UCSD-AML1 (cell line): ENCODE measurements at regions not wholly inside any gene's neighbourhood (a gene's known extent, or its start where the extent isn't known, plus 50 kb on each side); places are given as distances from the start of the nearest gene placed in this dataset.
"Not testable (repeated sequence)": the region's sequence is repeated elsewhere in the genome, so short reads cannot be mapped to it uniquely, and the experiment has no call there.

Source experiments
- DNase-seq: peaks from one replicate; lab custom pipeline; 2025; ENCODE audit not compliant: unreplicated experiment; lab: John Stamatoyannopoulos, UW

- DNase-seq = no peak
These were observed 325.8 kb downstream of the ANTXR2 start for GRCh38 chr4:79747252-79747651.

DNA sequence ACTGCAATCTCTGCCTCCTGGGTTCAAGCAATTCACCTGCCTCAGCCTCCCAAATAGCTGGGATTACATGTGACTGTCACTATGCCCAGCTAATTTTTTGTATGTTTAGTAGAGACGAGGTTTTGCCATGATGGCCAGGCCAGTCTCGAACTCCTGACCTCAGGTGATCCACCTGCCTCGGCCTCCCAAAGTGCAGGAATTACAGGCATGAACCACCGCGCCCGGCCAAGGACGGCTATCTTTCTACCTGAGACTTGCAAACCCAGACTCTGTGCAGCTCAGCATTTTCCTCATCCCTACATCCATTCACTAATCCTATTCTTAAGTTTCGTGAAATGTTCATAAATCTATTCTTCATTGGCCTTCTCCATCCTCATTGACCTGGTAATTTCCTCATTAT is 330.0 kb downstream of the ANTXR2 start:
- no peak for DNase-seq

- no peak for DNase-seq
These were observed 331.9 kb upstream of the GK2 start for GRCh38 chr4:79739912-79740311.

DNA sequence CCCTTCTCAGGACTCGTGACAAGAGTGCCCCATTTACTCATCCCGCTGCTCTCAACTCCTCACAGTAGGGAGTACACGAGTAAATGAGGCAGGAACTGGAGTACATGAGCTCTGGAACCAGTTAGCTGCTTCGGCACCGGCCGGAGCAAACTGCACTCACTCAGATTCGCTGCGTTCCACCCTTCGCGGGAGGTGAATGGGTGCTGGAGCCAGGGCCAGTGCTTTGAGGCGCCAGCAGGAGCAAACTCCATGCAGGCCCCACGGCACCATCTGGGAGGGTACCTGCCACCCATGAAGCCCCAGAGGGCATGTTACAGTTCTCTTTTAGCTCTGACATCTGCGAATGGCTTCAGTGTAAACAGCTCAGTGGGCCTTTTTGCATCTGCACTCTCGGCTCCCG is 315.5 kb upstream of the GK2 start:
- DNase-seq = no peak

DNA sequence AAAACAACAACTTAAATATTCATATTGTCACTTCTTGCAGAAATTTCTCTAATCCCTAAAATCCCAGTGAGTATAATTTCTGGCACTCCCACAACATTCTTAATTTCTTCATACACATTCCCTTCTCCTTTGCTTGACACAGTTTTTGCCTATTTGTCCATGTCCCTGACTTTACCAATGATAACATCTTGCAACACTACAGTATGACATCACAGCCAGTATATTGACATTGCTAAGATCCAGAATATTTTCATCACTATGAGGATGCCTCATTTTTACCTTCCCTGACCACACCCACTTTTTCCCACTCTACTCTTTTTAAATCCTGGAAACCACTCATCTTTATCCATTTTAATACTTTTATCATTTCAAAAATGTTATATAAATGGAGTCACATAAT is 292.3 kb upstream of the GK2 start:
- DNase-seq = no peak

DNA sequence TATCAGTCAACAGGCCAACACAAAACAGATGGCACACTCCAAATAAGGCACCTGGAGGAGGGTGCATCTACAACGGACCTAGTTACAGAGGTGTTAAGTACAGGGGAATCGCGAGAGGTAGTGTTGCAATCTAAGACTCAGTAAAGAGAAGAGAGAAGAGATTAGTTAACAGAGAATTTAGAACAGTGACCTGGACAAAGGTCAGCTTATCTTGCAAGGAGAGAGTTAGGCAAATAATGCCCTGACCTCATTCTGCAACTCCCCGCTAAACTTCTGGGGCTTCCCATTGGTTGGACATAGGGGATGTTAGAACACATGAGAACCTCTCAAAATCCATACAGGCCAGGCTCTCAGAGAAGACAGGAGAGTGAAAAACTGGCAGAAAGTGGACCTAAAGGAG is 289.4 kb upstream of the GK2 start:
- no peak for DNase-seq

DNA sequence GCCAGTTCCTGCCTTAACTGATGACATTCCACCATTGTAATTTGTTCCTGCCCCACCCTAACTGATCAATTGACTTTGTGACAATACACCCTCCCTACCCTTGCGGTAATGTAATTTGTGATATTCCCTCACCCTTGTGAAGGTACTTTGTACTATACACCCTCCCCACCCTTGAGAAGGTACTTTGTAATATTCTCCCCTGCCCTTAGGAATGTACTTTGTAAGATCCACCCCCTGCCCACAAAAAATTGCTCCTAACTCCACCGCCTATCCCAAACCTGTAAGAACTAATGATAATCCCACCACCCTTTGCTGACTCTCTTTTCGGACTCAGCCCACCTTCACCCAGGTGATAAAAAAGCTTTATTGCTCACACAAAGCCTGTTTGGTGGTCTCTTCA is 288.5 kb upstream of the GK2 start:
- not testable (repeated sequence) for DNase-seq

DNA sequence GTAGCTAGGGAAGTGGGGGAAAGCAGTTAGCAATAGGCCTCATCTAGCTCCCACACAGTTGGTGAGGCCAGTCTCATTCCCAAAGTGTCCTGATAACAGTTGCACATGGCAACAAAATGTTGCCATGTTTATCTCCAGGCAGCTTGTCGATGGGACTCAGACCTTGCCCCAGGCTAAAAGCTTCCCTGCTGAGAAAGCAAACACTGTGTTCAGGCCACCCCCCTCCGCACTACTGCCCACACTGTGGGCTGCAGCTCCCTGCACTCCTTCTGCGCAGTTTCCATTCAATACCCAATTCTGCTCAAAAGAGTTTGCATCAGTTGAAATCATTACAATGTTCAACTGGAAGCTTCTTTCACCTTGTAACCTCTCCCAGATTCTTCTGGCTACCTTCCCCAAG is 287.8 kb upstream of the GK2 start:
- DNase-seq = no peak

- no peak for DNase-seq
These were observed 281.7 kb upstream of the GK2 start for GRCh38 chr4:79689740-79690139.

- no peak for DNase-seq
These were observed 280.7 kb upstream of the GK2 start for GRCh38 chr4:79688691-79689090.

DNA sequence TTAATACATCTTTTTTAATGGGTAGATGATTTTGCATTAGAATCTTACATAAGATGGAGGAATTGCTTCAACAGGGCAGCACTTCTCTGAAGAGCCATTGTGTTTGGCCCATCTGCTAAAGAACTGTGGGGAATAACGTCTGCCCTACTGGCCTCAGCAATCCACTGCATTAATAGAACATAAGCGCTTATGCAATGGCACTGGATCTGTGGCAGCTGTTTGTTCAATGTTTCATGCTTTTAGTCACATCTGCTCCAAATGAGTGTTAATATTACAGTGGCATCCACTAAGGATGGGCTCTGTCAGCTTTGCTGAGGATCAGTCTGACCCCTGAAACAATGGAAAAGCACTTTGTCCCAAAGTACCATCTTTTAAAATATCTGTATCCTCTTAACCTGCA is 279.0 kb upstream of the GK2 start:
- no peak for DNase-seq

- no peak for DNase-seq
These were observed 277.5 kb upstream of the GK2 start for GRCh38 chr4:79685542-79685941.

DNA sequence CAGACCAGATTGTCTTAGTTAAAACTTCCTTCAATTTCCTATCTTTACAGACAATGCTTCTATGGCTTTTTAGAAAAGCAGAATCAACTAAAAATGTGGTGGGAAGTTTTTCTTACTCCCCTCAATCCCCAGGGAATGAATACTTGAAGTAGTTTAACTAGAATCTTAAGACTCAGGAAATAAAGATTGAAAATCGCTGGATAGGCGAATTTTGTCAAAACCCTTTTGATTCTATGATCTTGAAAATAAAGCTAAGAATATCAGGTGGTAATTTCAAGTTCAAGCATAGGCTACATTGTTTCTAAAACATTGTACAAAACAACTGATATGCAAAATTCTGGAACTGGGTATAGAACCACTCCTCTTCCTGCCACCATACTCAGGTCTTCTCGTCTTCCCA is 276.5 kb upstream of the GK2 start:
- DNase-seq = no peak

GRCh38 chr4:79682801-79683530 is 274.9 kb upstream of the GK2 start:
- DNase-seq = no peak

- no peak for DNase-seq
These were observed 274.1 kb upstream of the GK2 start for GRCh38 chr4:79682161-79682560.

DNA sequence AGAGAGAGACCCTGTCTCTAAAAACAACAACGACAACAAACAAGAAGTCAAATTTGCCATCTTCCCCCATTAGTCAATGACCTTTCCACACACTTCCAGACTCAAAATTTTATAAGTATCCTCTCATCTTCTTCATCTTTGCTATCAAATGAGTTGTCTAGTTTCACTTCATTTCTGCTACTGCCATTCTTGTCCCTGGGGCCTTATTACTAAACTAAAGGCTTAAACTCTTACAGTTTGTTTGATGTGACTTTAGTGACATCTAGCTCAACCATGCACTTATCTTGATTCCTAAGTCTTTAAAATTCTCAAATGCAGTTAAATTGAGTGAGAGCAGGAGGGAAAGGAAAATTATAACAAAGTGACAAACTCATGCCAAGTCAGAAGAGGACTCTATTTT is 271.8 kb upstream of the GK2 start:
- no peak for DNase-seq

- no peak for DNase-seq
These were observed 270.6 kb upstream of the GK2 start for GRCh38 chr4:79678472-79679202.

- no peak for DNase-seq
These were observed 268.7 kb upstream of the GK2 start for GRCh38 chr4:79676705-79677104.

- not testable (repeated sequence) for DNase-seq
These were observed 266.9 kb upstream of the GK2 start for GRCh38 chr4:79674906-79675305.

GRCh38 chr4:79673898-79674297 is 265.9 kb upstream of the GK2 start:
- DNase-seq = no peak

DNA sequence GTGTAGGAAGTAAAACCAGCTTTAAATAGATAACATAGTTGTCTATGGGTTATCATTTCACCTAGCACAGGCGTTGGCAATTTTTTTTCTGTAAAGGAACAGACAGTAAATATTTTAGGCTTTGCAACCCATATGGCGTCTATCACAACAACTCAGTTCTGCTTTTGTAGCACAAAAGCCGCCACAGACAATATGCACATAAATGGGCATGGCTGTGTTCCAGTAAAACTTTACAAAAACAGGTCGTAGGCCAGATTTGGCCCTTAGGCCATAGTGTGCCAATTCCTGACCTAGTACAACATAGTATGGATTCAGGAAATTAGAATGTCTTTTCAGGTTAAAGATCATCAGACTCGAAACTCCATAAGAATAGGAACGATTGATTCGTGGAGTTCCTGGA is 265.3 kb upstream of the GK2 start:
- no peak for DNase-seq

- no peak for DNase-seq
These were observed 258.8 kb upstream of the GK2 start for GRCh38 chr4:79666875-79667274.

- no peak for DNase-seq
These were observed 258.1 kb upstream of the GK2 start for GRCh38 chr4:79666112-79666511.
